ENCODE measurements at regions not wholly inside any gene's neighbourhood (a gene's known extent, or its start where the extent isn't known, plus 50 kb on each side); places are given as distances from the start of the nearest gene placed in this dataset.

- TF ChIP-seq EZH2 (IDR thresholded peaks at IDR 0.05; ENCODE audit: insufficient read depth, poor library complexity, severe bottlenecking): no peak
- no peak for TF ChIP-seq EZH2phosphoT487 (IDR thresholded peaks at IDR 0.05; ENCODE audit: insufficient read depth, low read depth)
Measured at GRCh38 chr4:128521156-128521555, 233.5 kb upstream of the PGRMC2 start.

Data from GM23248 (cell line).